HG03159 (cell line): ENCODE measurements at regions not wholly inside any gene's neighbourhood (a gene's known extent, or its start where the extent isn't known, plus 50 kb on each side); places are given as distances from the start of the nearest gene placed in this dataset.

Source experiments
- ATAC-seq: cut with Tn5 transposase; IDR thresholded peaks from one replicate; pipeline ENCODE4 v1.9.1; 2021; ENCODE audit warnings: mild to moderate bottlenecking, moderate library complexity; ENCODE audit not compliant: unreplicated experiment

GRCh38 chr3:30258426-30259392, 347.7 kb upstream of the TGFBR2 start:
- no peak for ATAC-seq

GRCh38 chr3:30259730-30260129, 346.7 kb upstream of the TGFBR2 start:
- no peak for ATAC-seq

- ATAC-seq, result no peak
These were observed 345.6 kb upstream of the TGFBR2 start for GRCh38 chr3:30260762-30261161.

- ATAC-seq, result no peak
These were observed 343.0 kb upstream of the TGFBR2 start for GRCh38 chr3:30263238-30263924.

GRCh38 chr3:30263925-30264313, 342.5 kb upstream of the TGFBR2 start:
- no peak for ATAC-seq

GRCh38 chr3:30266524-30266923, 339.9 kb upstream of the TGFBR2 start:
- ATAC-seq, result no peak

- ATAC-seq, result no peak
These were observed 338.1 kb upstream of the TGFBR2 start for GRCh38 chr3:30268288-30268687.

- peak; percentile 90 for ATAC-seq
These were observed 336.5 kb upstream of the TGFBR2 start for GRCh38 chr3:30269751-30270445.

- ATAC-seq, result no peak
These were observed 334.6 kb upstream of the TGFBR2 start for GRCh38 chr3:30271781-30272180.

GRCh38 chr3:30273304-30274072, 332.9 kb upstream of the TGFBR2 start:
- no peak for ATAC-seq

- ATAC-seq, result no peak
These were observed 328.9 kb upstream of the TGFBR2 start for GRCh38 chr3:30277494-30277893.

GRCh38 chr3:30281526-30281925, 324.9 kb upstream of the TGFBR2 start:
- no peak for ATAC-seq

- ATAC-seq, result no peak
These were observed 324.2 kb upstream of the TGFBR2 start for GRCh38 chr3:30282154-30282696.

GRCh38 chr3:30285188-30286006, 321.0 kb upstream of the TGFBR2 start:
- no peak for ATAC-seq

GRCh38 chr3:30286007-30286669, 320.3 kb upstream of the TGFBR2 start:
- ATAC-seq, result no peak

- ATAC-seq, result no peak
These were observed 319.6 kb upstream of the TGFBR2 start for GRCh38 chr3:30286811-30287210.

- ATAC-seq, result no peak
These were observed 317.6 kb upstream of the TGFBR2 start for GRCh38 chr3:30288830-30289229.

GRCh38 chr3:30289324-30289723, 317.1 kb upstream of the TGFBR2 start:
- ATAC-seq, result no peak

- ATAC-seq, result no peak
These were observed 316.6 kb upstream of the TGFBR2 start for GRCh38 chr3:30289766-30290165.
